GM19035 (cell line): ENCODE measurements at regions not wholly inside any gene's neighbourhood (a gene's known extent, or its start where the extent isn't known, plus 50 kb on each side); places are given as distances from the start of the nearest gene placed in this dataset.

Experiments used
- ATAC-seq: cut with Tn5 transposase; IDR thresholded peaks from one replicate; pipeline ENCODE4 v1.9.1; 2021; ENCODE audit not compliant: unreplicated experiment

- ATAC-seq: no peak
Observed at GRCh38 chr7:25994433-25994994, 157.5 kb upstream of the NFE2L3 start.

GRCh38 chr7:25995216-25995615 lies 156.8 kb upstream of the NFE2L3 start:
- no peak for ATAC-seq

- no peak for ATAC-seq
Observed at GRCh38 chr7:25996006-25996408, 156.0 kb upstream of the NFE2L3 start.

GRCh38 chr7:25998499-25998898 lies 153.5 kb upstream of the NFE2L3 start:
- ATAC-seq: no peak

GRCh38 chr7:26000841-26001240 lies 151.2 kb upstream of the NFE2L3 start:
- no peak for ATAC-seq

- ATAC-seq: no peak
Observed at GRCh38 chr7:26001662-26002244, 150.2 kb upstream of the NFE2L3 start.

- no peak for ATAC-seq
Observed at GRCh38 chr7:26005683-26006410, 146.2 kb upstream of the NFE2L3 start.

- ATAC-seq: no peak
Observed at GRCh38 chr7:26006426-26006825, 145.6 kb upstream of the NFE2L3 start.

- ATAC-seq: no peak
Observed at GRCh38 chr7:26007510-26007909, 144.5 kb upstream of the NFE2L3 start.

- ATAC-seq: no peak
Observed at GRCh38 chr7:26008428-26008827, 143.6 kb upstream of the NFE2L3 start.

- ATAC-seq: peak; percentile 73
Observed at GRCh38 chr7:26011039-26011696, 140.8 kb upstream of the NFE2L3 start.

GRCh38 chr7:26013551-26014083 lies 138.4 kb upstream of the NFE2L3 start:
- ATAC-seq: no peak

GRCh38 chr7:26022982-26023381 lies 129.0 kb upstream of the NFE2L3 start:
- no peak for ATAC-seq

GRCh38 chr7:26029911-26030310 lies 122.1 kb upstream of the NFE2L3 start:
- ATAC-seq: no peak

- no peak for ATAC-seq
Observed at GRCh38 chr7:26034391-26034790, 117.6 kb upstream of the NFE2L3 start.

GRCh38 chr7:26035552-26035951 lies 116.4 kb upstream of the NFE2L3 start:
- ATAC-seq: no peak

GRCh38 chr7:26036092-26036491 lies 115.9 kb upstream of the NFE2L3 start:
- ATAC-seq: no peak

- ATAC-seq: no peak
Observed at GRCh38 chr7:26038201-26038990, 113.6 kb upstream of the NFE2L3 start.

GRCh38 chr7:26040085-26040484 lies 111.9 kb upstream of the NFE2L3 start:
- ATAC-seq: no peak

GRCh38 chr7:26042237-26042636 lies 109.8 kb upstream of the NFE2L3 start:
- ATAC-seq: no peak

GRCh38 chr7:26043801-26044200 lies 108.2 kb upstream of the NFE2L3 start:
- no peak for ATAC-seq
